ENCODE measurements at regions not wholly inside any gene's neighbourhood (a gene's known extent, or its start where the extent isn't known, plus 50 kb on each side); places are given as distances from the start of the nearest gene placed in this dataset.

DNA sequence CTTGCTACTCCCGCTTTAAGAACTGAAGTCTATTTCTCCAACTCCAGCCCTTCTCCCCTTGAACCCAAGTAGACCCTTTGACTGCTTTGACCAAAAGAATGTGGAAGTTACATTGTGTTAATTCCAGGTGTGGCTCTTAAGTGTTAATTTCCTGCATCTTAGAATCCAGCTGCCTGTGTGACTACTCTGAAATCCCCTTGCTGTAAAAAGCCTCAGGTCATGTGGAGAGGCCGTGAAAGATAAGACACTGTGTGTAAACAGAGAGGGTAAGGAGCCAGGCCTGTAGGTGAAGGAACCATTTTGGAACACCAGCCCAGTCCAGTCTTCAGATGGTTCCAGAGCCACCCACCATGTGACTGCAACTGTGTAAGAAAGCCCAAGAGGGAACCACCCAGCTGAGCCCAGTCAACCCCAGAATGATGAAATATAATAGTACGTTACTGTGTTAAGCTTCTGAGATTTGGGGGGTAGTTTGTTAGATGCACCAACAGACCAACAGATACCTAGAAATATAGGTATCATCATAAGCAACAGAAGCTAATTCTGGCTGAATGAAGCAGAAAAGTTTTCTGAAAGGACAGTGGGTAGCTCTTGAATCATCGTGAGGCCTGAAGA is 59.4 kb upstream of the CCDC112 start:
- DNase-seq (ENCODE audit: low spot score), result no peak
- TF ChIP-seq HNF4G (IDR thresholded peaks at IDR 0.05) (no peak), RXRA (IDR thresholded peaks at IDR 0.05) (no peak), YY1 (IDR thresholded peaks at IDR 0.05) (no peak), TAF1 (conservative IDR thresholded peaks at IDR 0.05) (no peak), JUND (IDR thresholded peaks at IDR 0.05) (no peak), NR2F2 (IDR thresholded peaks at IDR 0.05) (no peak), HNF4A (conservative IDR thresholded peaks at IDR 0.05) (no peak), FOXA2 (IDR thresholded peaks at IDR 0.05) (no peak), GABPA (IDR thresholded peaks at IDR 0.05 in 1 of 2, conservative IDR thresholded peaks at IDR 0.05 in 1 of 2) (no peak), SP1 (IDR thresholded peaks at IDR 0.05) (no peak), EGR1 (IDR thresholded peaks at IDR 0.05; ENCODE audit: low read depth in 2 of 2) (no peak), RAD21 (IDR thresholded peaks at IDR 0.05) (no peak)
- TF ChIP-seq, protein P1, sequence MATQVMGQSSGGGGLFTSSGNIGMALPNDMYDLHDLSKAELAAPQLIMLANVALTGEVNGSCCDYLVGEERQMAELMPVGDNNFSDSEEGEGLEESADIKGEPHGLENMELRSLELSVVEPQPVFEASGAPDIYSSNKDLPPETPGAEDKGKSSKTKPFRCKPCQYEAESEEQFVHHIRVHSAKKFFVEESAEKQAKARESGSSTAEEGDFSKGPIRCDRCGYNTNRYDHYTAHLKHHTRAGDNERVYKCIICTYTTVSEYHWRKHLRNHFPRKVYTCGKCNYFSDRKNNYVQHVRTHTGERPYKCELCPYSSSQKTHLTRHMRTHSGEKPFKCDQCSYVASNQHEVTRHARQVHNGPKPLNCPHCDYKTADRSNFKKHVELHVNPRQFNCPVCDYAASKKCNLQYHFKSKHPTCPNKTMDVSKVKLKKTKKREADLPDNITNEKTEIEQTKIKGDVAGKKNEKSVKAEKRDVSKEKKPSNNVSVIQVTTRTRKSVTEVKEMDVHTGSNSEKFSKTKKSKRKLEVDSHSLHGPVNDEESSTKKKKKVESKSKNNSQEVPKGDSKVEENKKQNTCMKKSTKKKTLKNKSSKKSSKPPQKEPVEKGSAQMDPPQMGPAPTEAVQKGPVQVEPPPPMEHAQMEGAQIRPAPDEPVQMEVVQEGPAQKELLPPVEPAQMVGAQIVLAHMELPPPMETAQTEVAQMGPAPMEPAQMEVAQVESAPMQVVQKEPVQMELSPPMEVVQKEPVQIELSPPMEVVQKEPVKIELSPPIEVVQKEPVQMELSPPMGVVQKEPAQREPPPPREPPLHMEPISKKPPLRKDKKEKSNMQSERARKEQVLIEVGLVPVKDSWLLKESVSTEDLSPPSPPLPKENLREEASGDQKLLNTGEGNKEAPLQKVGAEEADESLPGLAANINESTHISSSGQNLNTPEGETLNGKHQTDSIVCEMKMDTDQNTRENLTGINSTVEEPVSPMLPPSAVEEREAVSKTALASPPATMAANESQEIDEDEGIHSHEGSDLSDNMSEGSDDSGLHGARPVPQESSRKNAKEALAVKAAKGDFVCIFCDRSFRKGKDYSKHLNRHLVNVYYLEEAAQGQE (IDR thresholded peaks at IDR 0.05), result no peak
- TF ChIP-seq, protein P2, sequence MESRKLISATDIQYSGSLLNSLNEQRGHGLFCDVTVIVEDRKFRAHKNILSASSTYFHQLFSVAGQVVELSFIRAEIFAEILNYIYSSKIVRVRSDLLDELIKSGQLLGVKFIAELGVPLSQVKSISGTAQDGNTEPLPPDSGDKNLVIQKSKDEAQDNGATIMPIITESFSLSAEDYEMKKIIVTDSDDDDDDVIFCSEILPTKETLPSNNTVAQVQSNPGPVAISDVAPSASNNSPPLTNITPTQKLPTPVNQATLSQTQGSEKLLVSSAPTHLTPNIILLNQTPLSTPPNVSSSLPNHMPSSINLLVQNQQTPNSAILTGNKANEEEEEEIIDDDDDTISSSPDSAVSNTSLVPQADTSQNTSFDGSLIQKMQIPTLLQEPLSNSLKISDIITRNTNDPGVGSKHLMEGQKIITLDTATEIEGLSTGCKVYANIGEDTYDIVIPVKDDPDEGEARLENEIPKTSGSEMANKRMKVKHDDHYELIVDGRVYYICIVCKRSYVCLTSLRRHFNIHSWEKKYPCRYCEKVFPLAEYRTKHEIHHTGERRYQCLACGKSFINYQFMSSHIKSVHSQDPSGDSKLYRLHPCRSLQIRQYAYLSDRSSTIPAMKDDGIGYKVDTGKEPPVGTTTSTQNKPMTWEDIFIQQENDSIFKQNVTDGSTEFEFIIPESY (IDR thresholded peaks at IDR 0.05), result no peak
- TF ChIP-seq, protein P3, sequence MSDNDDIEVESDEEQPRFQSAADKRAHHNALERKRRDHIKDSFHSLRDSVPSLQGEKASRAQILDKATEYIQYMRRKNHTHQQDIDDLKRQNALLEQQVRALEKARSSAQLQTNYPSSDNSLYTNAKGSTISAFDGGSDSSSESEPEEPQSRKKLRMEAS (IDR thresholded peaks at IDR 0.05), result no peak
- TF ChIP-seq, protein P4, sequence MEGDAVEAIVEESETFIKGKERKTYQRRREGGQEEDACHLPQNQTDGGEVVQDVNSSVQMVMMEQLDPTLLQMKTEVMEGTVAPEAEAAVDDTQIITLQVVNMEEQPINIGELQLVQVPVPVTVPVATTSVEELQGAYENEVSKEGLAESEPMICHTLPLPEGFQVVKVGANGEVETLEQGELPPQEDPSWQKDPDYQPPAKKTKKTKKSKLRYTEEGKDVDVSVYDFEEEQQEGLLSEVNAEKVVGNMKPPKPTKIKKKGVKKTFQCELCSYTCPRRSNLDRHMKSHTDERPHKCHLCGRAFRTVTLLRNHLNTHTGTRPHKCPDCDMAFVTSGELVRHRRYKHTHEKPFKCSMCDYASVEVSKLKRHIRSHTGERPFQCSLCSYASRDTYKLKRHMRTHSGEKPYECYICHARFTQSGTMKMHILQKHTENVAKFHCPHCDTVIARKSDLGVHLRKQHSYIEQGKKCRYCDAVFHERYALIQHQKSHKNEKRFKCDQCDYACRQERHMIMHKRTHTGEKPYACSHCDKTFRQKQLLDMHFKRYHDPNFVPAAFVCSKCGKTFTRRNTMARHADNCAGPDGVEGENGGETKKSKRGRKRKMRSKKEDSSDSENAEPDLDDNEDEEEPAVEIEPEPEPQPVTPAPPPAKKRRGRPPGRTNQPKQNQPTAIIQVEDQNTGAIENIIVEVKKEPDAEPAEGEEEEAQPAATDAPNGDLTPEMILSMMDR (IDR thresholded peaks at IDR 0.05; ENCODE audit: low read depth, low read length, missing input control), result no peak
- no peak overlapping the region for H3K9ac ChIP-seq (ENCODE audit: low read depth in 1 of 2, low read length in 2 of 2)
- no peaks in the 10 kb centered on the region for H3K27me3 ChIP-seq (ENCODE audit: control insufficient read depth in 4 of 4, insufficient read depth in 4 of 4, low read length in 3 of 4)
- H3K4me1 ChIP-seq (ENCODE audit: control insufficient read depth in 4 of 4, insufficient read depth in 4 of 4, low read length in 3 of 4), result peaks cover 0 to 4% (median 0%) of the 10 kb centered on the region in 4 donors
- no peak overlapping the region for H3K4me3 ChIP-seq (ENCODE audit: low read depth in 1 of 3, low read length in 3 of 3)
- H3K9me3 ChIP-seq (ENCODE audit: control insufficient read depth in 4 of 4, low read length in 3 of 4), result no peaks in the 10 kb centered on the region
- H3K27ac ChIP-seq (ENCODE audit: low read depth in 1 of 2, low read length in 2 of 2), result no peak overlapping the region
- H3K36me3 ChIP-seq (ENCODE audit: control insufficient read depth in 4 of 4, insufficient read depth in 3 of 4, low read depth in 1 of 4, low read length in 3 of 4), result no peaks in the 10 kb centered on the region
- 93% methylated on average over 4 of the region's 4 CpGs for WGBS

DNA sequence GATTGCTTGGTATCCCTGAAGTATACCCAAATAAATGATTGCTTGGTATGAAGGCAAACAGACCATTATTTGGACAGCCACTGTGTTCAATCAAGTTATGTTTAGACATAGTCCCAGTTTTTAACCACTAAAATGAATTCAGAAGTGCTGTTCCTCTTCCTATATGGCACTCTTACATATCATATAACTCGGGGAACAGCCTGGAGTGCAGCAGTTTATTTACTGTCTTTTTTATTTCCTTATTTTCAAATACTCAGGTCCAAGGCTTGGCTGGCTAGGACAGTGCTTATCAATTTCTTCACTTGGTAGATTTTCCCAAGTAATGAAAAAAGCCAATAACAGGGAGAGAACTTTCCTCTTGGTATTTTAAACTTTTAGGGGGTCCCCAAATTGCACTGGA is 58.6 kb upstream of the CCDC112 start:
- Histone ChIP-seq H3K27me3 (ENCODE audit: control insufficient read depth in 4 of 4, insufficient read depth in 4 of 4, low read length in 3 of 4) (no peaks in the 10 kb centered on the region), H3K4me3 (ENCODE audit: low read depth in 1 of 3, low read length in 3 of 3) (no peak overlapping the region), H3K9ac (ENCODE audit: low read depth in 1 of 2, low read length in 2 of 2) (no peak overlapping the region), H3K9me3 (ENCODE audit: control insufficient read depth in 4 of 4, low read length in 3 of 4) (no peaks in the 10 kb centered on the region), H3K4me1 (ENCODE audit: control insufficient read depth in 4 of 4, insufficient read depth in 4 of 4, low read length in 3 of 4) (peaks cover 0 to 2% (median under 1%) of the 10 kb centered on the region in 4 donors), H3K36me3 (ENCODE audit: control insufficient read depth in 4 of 4, insufficient read depth in 3 of 4, low read depth in 1 of 4, low read length in 3 of 4) (no peaks in the 10 kb centered on the region), H3K27ac (ENCODE audit: low read depth in 1 of 2, low read length in 2 of 2) (no peak overlapping the region)
- WGBS, result 70% methylated on average over 1 of the region's 1 CpG
- TF ChIP-seq, protein P1 (IDR thresholded peaks at IDR 0.05), result no peak
- no peak for TF ChIP-seq FOXA1 (IDR thresholded peaks at IDR 0.05)
- TF ChIP-seq TAF1 (conservative IDR thresholded peaks at IDR 0.05), result no peak
- TF ChIP-seq RXRA (IDR thresholded peaks at IDR 0.05), result no peak
- TF ChIP-seq RAD21 (IDR thresholded peaks at IDR 0.05), result no peak
- TF ChIP-seq, protein P2 (IDR thresholded peaks at IDR 0.05), result no peak
- TF ChIP-seq, protein P3 (IDR thresholded peaks at IDR 0.05), result no peak
- no peak for DNase-seq (ENCODE audit: low spot score)

All from liver (tissue), 8 donors.